Sigmoid colon (tissue), 4 donors: ENCODE measurements at regions not wholly inside any gene's neighbourhood (a gene's known extent, or its start where the extent isn't known, plus 50 kb on each side); places are given as distances from the start of the nearest gene placed in this dataset.

Experiments
- EP300 ChIP-seq, 4 donors: sonication (generic); formaldehyde crosslinking; IDR thresholded peaks; one replicate each; pipeline ENCODE4 v1.6.1; 2017; ENCODE audit warnings: antibody characterized with exemption in 4 of 4
- POLR2A ChIP-seq, 2 donors: fragments of 450-650 bp; IDR thresholded peaks; one replicate each; pipeline ENCODE4 v1.6.1; 2016; ENCODE audit warnings: antibody characterized with exemption in 2 of 2, mild to moderate bottlenecking in 2 of 2, moderate library complexity in 2 of 2
- TF ChIP-seq, protein P1 (sequence below), 4 experiments: fragments of 450-650 bp in 3 of 4; fragments of 200-600 bp in 1 of 4; IDR thresholded peaks; one replicate each; pipeline ENCODE4 v1.5.1; 2016 to 2019; ENCODE audit warnings: antibody characterized with exemption in 4 of 4, mild to moderate bottlenecking in 3 of 4, moderate library complexity in 2 of 4

DNA sequence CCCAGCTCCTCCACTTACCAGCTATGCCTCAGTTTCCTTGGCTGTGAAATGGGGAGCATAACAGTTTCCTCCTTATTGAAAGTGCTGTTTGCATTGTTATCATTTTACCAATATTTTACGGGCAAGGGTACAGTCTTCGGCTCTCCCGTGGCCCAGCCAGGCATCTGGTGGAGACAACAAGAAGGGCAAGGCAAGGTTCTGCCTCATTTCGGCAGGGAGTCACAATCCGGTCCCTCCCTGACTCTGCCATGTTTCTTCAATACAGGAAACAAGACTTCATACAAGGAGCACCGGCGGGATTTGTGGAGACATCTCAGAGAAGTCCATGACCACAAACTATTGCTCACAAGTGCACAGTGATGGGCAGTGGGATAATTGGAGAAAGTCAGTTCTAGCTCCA, 174.0 kb downstream of the FGF18 start:
- no peak for TF ChIP-seq POLR2A (IDR thresholded peaks at IDR 0.05)
- TF ChIP-seq, protein P1, sequence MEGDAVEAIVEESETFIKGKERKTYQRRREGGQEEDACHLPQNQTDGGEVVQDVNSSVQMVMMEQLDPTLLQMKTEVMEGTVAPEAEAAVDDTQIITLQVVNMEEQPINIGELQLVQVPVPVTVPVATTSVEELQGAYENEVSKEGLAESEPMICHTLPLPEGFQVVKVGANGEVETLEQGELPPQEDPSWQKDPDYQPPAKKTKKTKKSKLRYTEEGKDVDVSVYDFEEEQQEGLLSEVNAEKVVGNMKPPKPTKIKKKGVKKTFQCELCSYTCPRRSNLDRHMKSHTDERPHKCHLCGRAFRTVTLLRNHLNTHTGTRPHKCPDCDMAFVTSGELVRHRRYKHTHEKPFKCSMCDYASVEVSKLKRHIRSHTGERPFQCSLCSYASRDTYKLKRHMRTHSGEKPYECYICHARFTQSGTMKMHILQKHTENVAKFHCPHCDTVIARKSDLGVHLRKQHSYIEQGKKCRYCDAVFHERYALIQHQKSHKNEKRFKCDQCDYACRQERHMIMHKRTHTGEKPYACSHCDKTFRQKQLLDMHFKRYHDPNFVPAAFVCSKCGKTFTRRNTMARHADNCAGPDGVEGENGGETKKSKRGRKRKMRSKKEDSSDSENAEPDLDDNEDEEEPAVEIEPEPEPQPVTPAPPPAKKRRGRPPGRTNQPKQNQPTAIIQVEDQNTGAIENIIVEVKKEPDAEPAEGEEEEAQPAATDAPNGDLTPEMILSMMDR (IDR thresholded peaks at IDR 0.05): no peak
- no peak for TF ChIP-seq EP300 (IDR thresholded peaks at IDR 0.05)
